HUES6 (cell line): ENCODE measurements at regions not wholly inside any gene's neighbourhood (a gene's known extent, or its start where the extent isn't known, plus 50 kb on each side); places are given as distances from the start of the nearest gene placed in this dataset.

Source experiments
- H3K27ac ChIP-seq: 2 replicates; pipeline ENCODE4 v1.7.0; 2013; ENCODE audit warnings: low read depth, mild to moderate bottlenecking, low read length, inconsistent platforms
- H3K27me3 ChIP-seq: 2 replicates; pipeline ENCODE4 v1.6.1; 2013; ENCODE audit warnings: low read length; ENCODE audit not compliant: control insufficient read depth, insufficient read depth
- H3K36me3 ChIP-seq: 2 replicates; pipeline ENCODE4 v1.6.1; 2013; ENCODE audit warnings: low read length; ENCODE audit not compliant: control insufficient read depth, insufficient read depth
- H3K4me1 ChIP-seq: 2 replicates; pipeline ENCODE4 v1.6.1; 2013; ENCODE audit warnings: low read length; ENCODE audit not compliant: control insufficient read depth, insufficient read depth
- H3K4me3 ChIP-seq: 2 replicates; pipeline ENCODE4 v1.5.1; 2013; ENCODE audit warnings: low read depth, low read length
- H3K9ac ChIP-seq: one replicate; pipeline ENCODE4 v1.6.1; 2013; ENCODE audit warnings: mild to moderate bottlenecking, low read length
- H3K9me3 ChIP-seq: 2 replicates; pipeline ENCODE4 v1.6.1; 2013; ENCODE audit warnings: low read depth, low read length; ENCODE audit not compliant: control insufficient read depth, insufficient read depth

GRCh38 chr2:163459986-163460385, 275.8 kb downstream of the FIGN start:
- H3K9ac ChIP-seq: no peak overlapping the region
- no peaks in the 10 kb centered on the region for H3K27me3 ChIP-seq
- H3K27ac ChIP-seq: no peak overlapping the region
- H3K9me3 ChIP-seq: no peaks in the 10 kb centered on the region
- no peak overlapping the region for H3K4me3 ChIP-seq
- H3K4me1 ChIP-seq: no peaks in the 10 kb centered on the region
- no peaks in the 10 kb centered on the region for H3K36me3 ChIP-seq

- H3K9me3 ChIP-seq: no peaks in the 10 kb centered on the region
- H3K27ac ChIP-seq: no peak overlapping the region
- no peaks in the 10 kb centered on the region for H3K36me3 ChIP-seq
- H3K4me3 ChIP-seq: no peak overlapping the region
- no peaks in the 10 kb centered on the region for H3K4me1 ChIP-seq
- no peak overlapping the region for H3K9ac ChIP-seq
- H3K27me3 ChIP-seq: no peaks in the 10 kb centered on the region
Measured at GRCh38 chr2:163456953-163457743, 278.7 kb downstream of the FIGN start.

- H3K36me3 ChIP-seq: no peaks in the 10 kb centered on the region
- H3K27me3 ChIP-seq: no peaks in the 10 kb centered on the region
- no peak overlapping the region for H3K4me3 ChIP-seq
- H3K9ac ChIP-seq: no peak overlapping the region
- no peaks in the 10 kb centered on the region for H3K4me1 ChIP-seq
- no peak overlapping the region for H3K27ac ChIP-seq
- H3K9me3 ChIP-seq: no peaks in the 10 kb centered on the region
Measured at GRCh38 chr2:163455815-163456214, 280.0 kb downstream of the FIGN start.

- Histone ChIP-seq H3K9me3 (no peaks in the 10 kb centered on the region), H3K4me1 (no peaks in the 10 kb centered on the region), H3K4me3 (no peak overlapping the region), H3K36me3 (no peaks in the 10 kb centered on the region), H3K9ac (no peak overlapping the region), H3K27ac (no peak overlapping the region), H3K27me3 (no peaks in the 10 kb centered on the region)
Measured at GRCh38 chr2:163453920-163454319, 281.9 kb downstream of the FIGN start.

GRCh38 chr2:163441603-163442002, 294.2 kb downstream of the FIGN start:
- Histone ChIP-seq H3K36me3 (no peaks in the 10 kb centered on the region), H3K27ac (no peak overlapping the region), H3K9me3 (no peaks in the 10 kb centered on the region), H3K4me3 (no peak overlapping the region), H3K27me3 (no peaks in the 10 kb centered on the region), H3K4me1 (no peaks in the 10 kb centered on the region), H3K9ac (no peak overlapping the region)

DNA sequence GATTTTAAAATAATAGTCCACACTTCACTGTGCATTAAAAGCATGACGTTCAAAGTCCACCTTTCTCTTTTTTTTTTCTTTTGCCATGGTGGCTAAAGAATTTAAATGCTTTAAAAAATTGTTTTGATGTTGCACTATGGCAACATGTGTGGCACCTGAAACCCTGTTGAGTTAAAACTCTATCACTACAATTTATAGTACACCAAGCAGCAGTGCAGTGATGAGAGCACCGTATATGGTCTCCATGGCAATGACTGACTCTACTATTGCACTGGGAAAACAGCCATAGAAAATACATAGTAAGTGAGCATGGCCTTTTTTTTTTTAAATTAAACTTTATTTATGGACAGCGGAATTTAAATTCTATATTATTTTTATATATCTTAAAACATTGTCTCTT, 298.8 kb downstream of the FIGN start:
- Histone ChIP-seq H3K9ac (no peak overlapping the region), H3K27ac (no peak overlapping the region), H3K36me3 (no peaks in the 10 kb centered on the region), H3K4me1 (no peaks in the 10 kb centered on the region), H3K4me3 (no peak overlapping the region), H3K27me3 (no peaks in the 10 kb centered on the region), H3K9me3 (no peaks in the 10 kb centered on the region)

DNA sequence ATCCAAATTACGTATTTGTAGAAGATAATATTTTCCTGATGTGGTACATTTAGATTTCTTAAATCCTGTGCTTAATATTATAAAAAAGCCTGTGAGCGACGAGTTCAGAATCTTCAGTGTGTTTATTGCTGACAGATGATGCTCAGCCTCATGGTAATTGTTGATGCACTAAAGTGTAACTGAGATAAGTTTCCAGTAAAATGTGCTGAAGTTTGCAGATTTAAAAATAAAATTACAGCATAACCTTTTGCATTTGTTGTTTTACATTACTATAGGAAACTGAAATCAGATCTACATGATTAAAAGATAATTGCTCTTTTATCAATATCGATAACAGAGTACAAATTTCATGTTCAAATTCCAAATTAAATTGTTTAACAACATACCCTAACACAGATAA, 307.6 kb downstream of the FIGN start:
- Histone ChIP-seq H3K4me1 (no peaks in the 10 kb centered on the region), H3K4me3 (no peak overlapping the region), H3K36me3 (no peaks in the 10 kb centered on the region), H3K27me3 (no peaks in the 10 kb centered on the region), H3K27ac (no peak overlapping the region), H3K9me3 (no peaks in the 10 kb centered on the region), H3K9ac (no peak overlapping the region)

- Histone ChIP-seq H3K4me1 (no peaks in the 10 kb centered on the region), H3K4me3 (no peak overlapping the region), H3K9me3 (no peaks in the 10 kb centered on the region), H3K27ac (no peak overlapping the region), H3K36me3 (no peaks in the 10 kb centered on the region), H3K27me3 (no peaks in the 10 kb centered on the region), H3K9ac (no peak overlapping the region)
Measured at GRCh38 chr2:163420604-163421003, 315.2 kb downstream of the FIGN start.

DNA sequence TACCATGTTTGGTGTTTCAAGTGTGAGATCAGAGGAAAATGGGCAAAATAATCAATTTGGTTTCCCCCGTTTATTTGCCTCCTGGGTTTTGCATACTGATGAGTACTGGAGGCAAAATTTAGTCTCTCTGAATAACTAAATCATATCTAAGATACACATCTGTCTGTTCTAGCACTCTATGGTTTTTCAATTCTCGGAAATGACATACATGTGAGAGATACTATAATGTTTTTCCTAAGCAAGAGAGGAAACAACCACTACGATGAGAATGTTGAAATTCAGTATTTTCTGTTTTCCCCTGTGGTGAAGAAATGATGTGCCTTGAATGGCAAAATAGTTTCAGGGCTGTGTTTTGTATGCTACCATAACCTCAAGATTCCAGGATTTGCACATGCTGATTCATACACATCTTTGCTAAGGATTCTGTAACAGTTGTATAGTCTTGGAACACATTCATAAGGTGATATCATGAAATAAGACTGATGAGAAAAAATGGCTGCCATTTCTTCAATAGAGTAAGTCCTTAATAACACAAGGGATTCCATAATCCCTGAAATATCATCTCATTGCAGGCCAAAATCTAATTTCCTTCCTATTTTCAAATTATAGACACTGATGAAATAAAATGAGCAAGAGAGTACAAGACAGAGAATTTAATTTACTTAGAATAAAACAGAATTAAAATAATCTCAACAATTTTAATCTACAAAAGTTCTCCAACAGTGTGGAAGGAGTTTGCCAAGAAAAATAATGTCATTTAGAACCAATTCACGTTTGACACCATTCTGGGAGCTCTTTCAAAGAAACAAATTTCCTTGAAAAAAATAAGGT, 316.6 kb downstream of the FIGN start:
- Histone ChIP-seq H3K36me3 (no peaks in the 10 kb centered on the region), H3K27ac (no peak overlapping the region), H3K27me3 (no peaks in the 10 kb centered on the region), H3K4me3 (no peak overlapping the region), H3K4me1 (no peaks in the 10 kb centered on the region), H3K9ac (no peak overlapping the region), H3K9me3 (no peaks in the 10 kb centered on the region)

DNA sequence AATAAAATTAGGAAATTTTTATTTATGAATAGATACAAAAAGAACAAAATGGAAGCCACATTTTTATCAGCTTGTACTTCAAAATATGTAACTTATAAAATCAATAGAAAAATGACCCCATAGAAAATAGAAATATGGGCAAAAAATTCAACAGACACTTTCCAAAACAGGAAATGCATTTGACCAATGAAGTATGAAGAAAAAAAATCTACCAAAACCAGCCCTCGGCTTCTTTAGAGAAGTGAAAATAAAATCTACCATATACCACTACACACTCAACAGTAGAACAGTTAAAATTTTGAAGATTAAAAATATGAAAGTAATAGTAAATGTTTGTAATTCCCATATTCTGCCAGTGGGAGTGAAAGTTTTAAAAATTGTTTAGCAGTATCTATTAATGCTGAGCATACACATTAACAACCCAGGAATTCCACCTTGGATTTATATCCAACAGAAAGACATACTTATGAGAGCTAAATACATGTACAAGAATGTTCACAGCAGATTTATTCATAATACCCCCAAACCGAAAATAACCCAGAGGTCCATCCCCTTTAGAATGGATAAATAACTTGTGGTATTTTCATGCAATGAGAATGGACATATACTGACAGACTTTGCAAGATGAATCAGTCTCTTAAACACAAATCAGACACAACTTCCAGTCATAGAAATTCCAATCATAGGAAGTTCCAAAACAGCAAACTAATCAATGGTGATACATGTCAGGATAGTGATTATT, 318.0 kb downstream of the FIGN start:
- Histone ChIP-seq H3K4me1 (no peaks in the 10 kb centered on the region), H3K4me3 (no peak overlapping the region), H3K9me3 (no peaks in the 10 kb centered on the region), H3K9ac (no peak overlapping the region), H3K36me3 (no peaks in the 10 kb centered on the region), H3K27ac (no peak overlapping the region), H3K27me3 (no peaks in the 10 kb centered on the region)

DNA sequence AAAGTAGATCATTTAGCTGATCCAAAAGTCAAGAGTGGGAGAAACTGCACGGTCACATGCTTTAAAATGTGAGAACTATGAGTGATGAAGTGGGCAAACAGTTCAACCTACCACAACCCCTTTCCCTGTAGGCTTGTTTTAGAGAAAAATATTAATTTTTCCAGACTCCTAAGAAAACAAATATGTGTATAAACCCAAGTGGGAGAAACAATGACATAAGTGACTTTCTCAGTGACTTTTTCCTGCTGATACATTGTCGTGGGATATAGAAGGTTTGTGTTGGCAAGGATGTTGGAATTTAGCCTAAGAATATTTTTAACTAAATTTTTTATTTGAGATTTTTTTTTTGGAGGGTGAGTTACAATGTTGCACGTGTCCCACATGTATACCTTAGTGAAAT, 321.7 kb downstream of the FIGN start:
- Histone ChIP-seq H3K36me3 (no peaks in the 10 kb centered on the region), H3K4me1 (no peaks in the 10 kb centered on the region), H3K27ac (no peak overlapping the region), H3K27me3 (no peaks in the 10 kb centered on the region), H3K9ac (no peak overlapping the region), H3K9me3 (no peaks in the 10 kb centered on the region), H3K4me3 (no peak overlapping the region)
